ENCODE measurements at regions not wholly inside any gene's neighbourhood (a gene's known extent, or its start where the extent isn't known, plus 50 kb on each side); places are given as distances from the start of the nearest gene placed in this dataset.

- H3K36me3 ChIP-seq: no peaks in the 10 kb centered on the region
- no peak overlapping the region for H3K4me3 ChIP-seq
- ATAC-seq (no peak), DNase-seq (no peak)
- peaks cover 0 to 35% (median 9%) of the 10 kb centered on the region in 4 donors for H3K4me1 ChIP-seq
- H3K9me3 ChIP-seq: no peaks in the 10 kb centered on the region
- no peak overlapping the region for H3K27ac ChIP-seq
- H3K27me3 ChIP-seq: no peaks in the 10 kb centered on the region
- intact Hi-C loops (cut with DNase I): loop anchor here in 1 of 2 donors (10.0 kb wide), 1 partner anchor 142 kb away; no protein-coding TSS in a partner anchor
- TF ChIP-seq POLR2A (IDR thresholded peaks at IDR 0.05): no peak
- TF ChIP-seq, protein P1, sequence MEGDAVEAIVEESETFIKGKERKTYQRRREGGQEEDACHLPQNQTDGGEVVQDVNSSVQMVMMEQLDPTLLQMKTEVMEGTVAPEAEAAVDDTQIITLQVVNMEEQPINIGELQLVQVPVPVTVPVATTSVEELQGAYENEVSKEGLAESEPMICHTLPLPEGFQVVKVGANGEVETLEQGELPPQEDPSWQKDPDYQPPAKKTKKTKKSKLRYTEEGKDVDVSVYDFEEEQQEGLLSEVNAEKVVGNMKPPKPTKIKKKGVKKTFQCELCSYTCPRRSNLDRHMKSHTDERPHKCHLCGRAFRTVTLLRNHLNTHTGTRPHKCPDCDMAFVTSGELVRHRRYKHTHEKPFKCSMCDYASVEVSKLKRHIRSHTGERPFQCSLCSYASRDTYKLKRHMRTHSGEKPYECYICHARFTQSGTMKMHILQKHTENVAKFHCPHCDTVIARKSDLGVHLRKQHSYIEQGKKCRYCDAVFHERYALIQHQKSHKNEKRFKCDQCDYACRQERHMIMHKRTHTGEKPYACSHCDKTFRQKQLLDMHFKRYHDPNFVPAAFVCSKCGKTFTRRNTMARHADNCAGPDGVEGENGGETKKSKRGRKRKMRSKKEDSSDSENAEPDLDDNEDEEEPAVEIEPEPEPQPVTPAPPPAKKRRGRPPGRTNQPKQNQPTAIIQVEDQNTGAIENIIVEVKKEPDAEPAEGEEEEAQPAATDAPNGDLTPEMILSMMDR (IDR thresholded peaks at IDR 0.05): no peak
- WGBS (ENCODE audit: insufficient coverage, low coverage, low lambda C conversion rate, missing lambda C conversion rate): 52% methylated on average over 6 of the region's 9 CpGs
Observed at GRCh38 chr13:50527188-50527587, 316.3 kb downstream of the DLEU7 start.

DNA sequence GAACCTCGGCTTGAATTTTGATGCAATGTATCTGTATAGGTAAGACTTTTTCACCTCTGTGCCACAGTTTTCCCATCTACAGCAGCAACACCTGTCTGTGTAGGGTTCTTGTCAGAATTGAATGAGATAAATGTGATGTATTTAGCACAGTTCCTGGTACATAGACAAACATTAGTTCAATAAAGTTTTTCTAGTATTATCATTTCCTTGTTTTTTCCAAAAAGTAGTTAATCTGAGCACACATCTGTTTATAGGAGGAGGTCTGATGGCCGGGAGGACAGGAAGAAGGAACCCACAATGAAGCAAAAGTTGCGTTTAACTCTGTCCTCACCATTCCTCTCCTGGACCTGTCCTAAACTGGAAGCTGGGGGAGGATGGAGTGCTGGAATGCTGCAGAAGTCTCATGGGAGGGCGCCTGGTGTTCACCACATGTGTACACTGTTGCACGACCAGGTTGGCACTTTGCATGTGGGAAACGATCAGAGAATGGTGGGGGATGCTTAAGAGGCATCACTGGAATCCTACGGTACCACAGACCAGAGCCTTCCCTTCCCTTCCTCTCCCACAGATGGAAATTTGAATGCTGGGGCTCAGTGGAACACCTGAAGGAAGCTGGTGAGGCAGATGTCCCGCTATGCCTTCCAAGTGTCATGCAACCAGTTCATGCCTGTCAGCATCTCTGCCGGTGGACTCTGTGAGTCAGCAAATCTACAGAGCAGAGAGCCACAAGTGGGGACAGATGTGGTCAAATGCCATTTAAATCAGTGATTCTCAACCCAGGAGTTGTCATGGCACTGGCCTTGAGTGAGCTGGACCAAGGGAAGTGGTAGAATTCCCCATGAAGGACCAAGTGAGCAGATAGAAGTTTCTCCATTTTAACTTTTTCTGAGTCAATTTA, 315.6 kb downstream of the DLEU7 start:
- intact Hi-C loops (cut with DNase I): loop anchor here in 1 of 2 donors (10.0 kb wide), 1 partner anchor 143 kb away; no protein-coding TSS in a partner anchor
- H3K27ac ChIP-seq: no peak overlapping the region
- H3K27me3 ChIP-seq: no peaks in the 10 kb centered on the region
- H3K36me3 ChIP-seq: no peaks in the 10 kb centered on the region
- peaks cover 0 to 28% (median 5%) of the 10 kb centered on the region in 4 donors for H3K4me1 ChIP-seq
- TF ChIP-seq, protein P1 (IDR thresholded peaks at IDR 0.05): no peak
- no peak for TF ChIP-seq POLR2A (IDR thresholded peaks at IDR 0.05)
- WGBS (ENCODE audit: insufficient coverage, low coverage, low lambda C conversion rate, missing lambda C conversion rate): 68% methylated on average over 7 of the region's 9 CpGs
- no peaks in the 10 kb centered on the region for H3K9me3 ChIP-seq
- no peak for DNase-seq
- peak in 2 of 4 donors; percentile 12 to 23 for ATAC-seq
- H3K4me3 ChIP-seq: no peak overlapping the region

DNA sequence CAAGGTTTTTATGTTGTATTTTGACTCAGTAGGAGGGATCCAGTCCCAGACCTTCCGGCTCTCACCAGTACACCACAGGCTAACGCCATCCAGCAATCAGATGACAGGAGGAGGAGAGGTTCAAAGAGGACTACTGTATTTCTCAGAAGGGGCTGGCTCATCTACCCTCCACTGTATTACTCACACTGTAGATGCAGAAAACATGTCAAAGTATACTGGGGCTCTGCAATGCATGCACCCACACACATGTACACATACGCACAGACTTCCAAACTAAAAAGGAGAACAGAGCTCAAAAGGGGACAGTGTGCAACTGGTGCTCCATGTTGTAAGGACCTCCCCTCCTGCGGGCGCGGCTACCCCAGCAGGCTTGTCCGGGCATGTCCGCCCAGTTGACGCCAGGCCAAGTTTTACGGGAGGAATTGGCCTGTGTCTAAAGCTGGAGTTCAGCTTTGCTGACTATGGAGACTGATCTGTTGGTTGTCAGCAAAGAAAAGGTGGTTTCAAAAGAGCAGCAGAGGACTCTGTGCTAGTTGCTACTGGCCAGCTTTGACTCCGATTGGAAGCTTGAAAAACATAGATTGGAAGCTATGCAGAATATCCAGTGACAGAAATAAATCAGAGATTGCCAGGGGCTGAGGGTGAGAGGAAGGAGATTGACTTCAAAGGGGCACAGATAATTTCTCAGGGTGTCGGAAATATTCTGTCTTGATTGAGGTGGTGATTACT, 314.2 kb downstream of the DLEU7 start:
- intact Hi-C loops (cut with DNase I): loop anchor here in 1 of 2 donors (10.0 kb wide), 1 partner anchor 145 kb away; no protein-coding TSS in a partner anchor
- TF ChIP-seq, protein P1 (IDR thresholded peaks at IDR 0.05): no peak
- TF ChIP-seq POLR2A (IDR thresholded peaks at IDR 0.05): peak; percentile 23
- WGBS (ENCODE audit: insufficient coverage, low coverage, low lambda C conversion rate, missing lambda C conversion rate): 18% methylated on average over 9 of the region's 12 CpGs
- DNase-seq (peak; percentile 83 to 95 (median 93)), ATAC-seq (peak; percentile 81 to 94 (median 92))
- peak overlapping the region in 2 of 3 donors; percentile 14 to 17 for H3K4me3 ChIP-seq
- H3K36me3 ChIP-seq: no peaks in the 10 kb centered on the region
- H3K27ac ChIP-seq: peak overlapping the region; percentile 6 to 69 (median 58)
- H3K27me3 ChIP-seq: no peaks in the 10 kb centered on the region
- H3K4me1 ChIP-seq: peaks cover 0 to 23% (median 2%) of the 10 kb centered on the region in 4 donors
- H3K9me3 ChIP-seq: peaks cover 0 to under 1% (median 0%) of the 10 kb centered on the region in 4 donors

GRCh38 chr13:50531917-50532899, 311.3 kb downstream of the DLEU7 start:
- DNase-seq (no peak), ATAC-seq (peak; percentile 37 to 45 (median 40))
- Histone ChIP-seq H3K9me3 (peaks cover 0 to 9% (median 1%) of the 10 kb centered on the region in 4 donors), H3K4me3 (no peak overlapping the region), H3K27ac (no peak overlapping the region), H3K36me3 (no peaks in the 10 kb centered on the region), H3K4me1 (peaks cover 0 to 17% (median 0%) of the 10 kb centered on the region in 4 donors), H3K27me3 (no peaks in the 10 kb centered on the region)
- WGBS (ENCODE audit: insufficient coverage, low coverage, low lambda C conversion rate, missing lambda C conversion rate): 53% methylated on average over 5 of the region's 5 CpGs
- TF ChIP-seq, protein P1 (IDR thresholded peaks at IDR 0.05): peak; percentile 58 to 68 (median 66)
- TF ChIP-seq POLR2A (IDR thresholded peaks at IDR 0.05): no peak
- intact Hi-C loops (cut with DNase I): no loop called here
